Duodenal mucosa (tissue), 2 donors: ENCODE measurements at regions not wholly inside any gene's neighbourhood (a gene's known extent, or its start where the extent isn't known, plus 50 kb on each side); places are given as distances from the start of the nearest gene placed in this dataset.

Source experiments
- H3K27ac ChIP-seq: one replicate; pipeline ENCODE4 v1.7.0; 2013; ENCODE audit warnings: low read depth, low read length
- H3K27me3 ChIP-seq, 2 donors: one replicate each; pipeline ENCODE4 v1.7.0; 2013; ENCODE audit warnings: low read length in 2 of 2, control low read depth in 1 of 2; ENCODE audit not compliant: insufficient read depth in 2 of 2, control insufficient read depth in 1 of 2
- H3K36me3 ChIP-seq, 2 donors: one replicate each; pipeline ENCODE4 v1.7.0; 2013; ENCODE audit warnings: low read length in 2 of 2, control low read depth in 1 of 2; ENCODE audit not compliant: insufficient read depth in 2 of 2, control insufficient read depth in 1 of 2
- H3K4me1 ChIP-seq, 2 donors: one replicate each; pipeline ENCODE4 v1.7.0; 2013; ENCODE audit warnings: low read length in 2 of 2, control low read depth in 1 of 2; ENCODE audit not compliant: insufficient read depth in 2 of 2, control insufficient read depth in 1 of 2
- H3K4me3 ChIP-seq, 2 donors: one replicate each; pipeline ENCODE4 v1.7.0; 2013; ENCODE audit warnings: low read length in 2 of 2, low read depth in 1 of 2
- H3K9ac ChIP-seq, 2 donors: one replicate each; pipeline ENCODE4 v1.7.0; 2013; ENCODE audit warnings: low read length in 2 of 2, low read depth in 1 of 2
- H3K9me3 ChIP-seq, 2 donors: one replicate each; pipeline ENCODE4 v1.7.0; 2013; ENCODE audit warnings: low read length in 2 of 2, control low read depth in 1 of 2; ENCODE audit not compliant: control insufficient read depth in 1 of 2

DNA sequence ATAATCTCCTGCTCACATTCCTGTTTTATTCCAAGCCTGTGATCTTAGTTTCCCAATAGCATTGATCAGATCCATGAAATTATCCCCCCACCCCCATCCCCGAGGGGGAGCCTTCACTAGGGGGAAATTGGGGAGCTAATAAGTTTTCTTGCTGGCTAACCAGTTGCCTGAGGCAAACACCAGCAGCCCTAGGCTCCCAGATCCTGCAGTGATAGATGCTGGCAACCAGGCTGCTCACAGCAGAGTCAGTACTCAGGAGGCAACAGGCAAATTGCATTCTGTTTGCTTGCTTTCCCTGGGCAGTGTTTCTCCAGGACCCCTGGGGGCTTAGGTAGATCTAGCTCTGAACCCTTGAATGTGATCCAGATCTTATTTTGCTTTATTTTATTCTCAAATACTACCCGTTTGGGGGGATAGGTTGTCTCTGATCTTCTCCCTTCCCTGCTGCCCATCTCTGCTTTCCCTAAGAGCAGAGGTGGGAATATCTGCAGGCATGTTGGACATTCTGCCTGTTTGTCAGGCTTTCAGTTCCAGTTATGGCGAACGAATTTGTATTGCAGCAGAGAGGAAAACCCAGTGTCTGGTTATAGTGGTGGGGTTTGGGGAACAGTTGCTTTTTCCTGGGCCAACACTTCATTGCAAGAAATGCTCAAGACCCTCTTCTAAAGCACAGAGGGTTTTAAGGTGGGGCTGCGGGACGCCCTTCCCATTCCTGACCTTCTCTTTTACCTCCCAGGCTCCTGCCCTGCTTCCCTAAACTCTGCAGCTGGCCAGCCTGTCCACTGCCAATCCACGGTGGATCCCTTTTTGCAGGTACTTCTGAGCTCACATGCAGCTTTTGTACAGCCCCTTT lies 289.8 kb upstream of the PLXNA2 start:
- H3K36me3 ChIP-seq, result no peaks in the 10 kb centered on the region
- H3K9ac ChIP-seq, result no peak overlapping the region
- no peak overlapping the region for H3K4me3 ChIP-seq
- no peak overlapping the region for H3K27ac ChIP-seq
- no peaks in the 10 kb centered on the region for H3K9me3 ChIP-seq
- H3K4me1 ChIP-seq, result peaks cover 0 to 11% of the 10 kb centered on the region in 2 donors
- H3K27me3 ChIP-seq, result peaks cover 2 to 4% of the 10 kb centered on the region in 2 donors

GRCh38 chr1:208534599-208534897 lies 290.4 kb upstream of the PLXNA2 start:
- Histone ChIP-seq H3K27me3 (peaks cover 2 to 4% of the 10 kb centered on the region in 2 donors), H3K4me1 (peaks cover 0 to 13% of the 10 kb centered on the region in 2 donors), H3K36me3 (no peaks in the 10 kb centered on the region), H3K4me3 (no peak overlapping the region), H3K27ac (no peak overlapping the region), H3K9me3 (no peaks in the 10 kb centered on the region), H3K9ac (no peak overlapping the region)

DNA sequence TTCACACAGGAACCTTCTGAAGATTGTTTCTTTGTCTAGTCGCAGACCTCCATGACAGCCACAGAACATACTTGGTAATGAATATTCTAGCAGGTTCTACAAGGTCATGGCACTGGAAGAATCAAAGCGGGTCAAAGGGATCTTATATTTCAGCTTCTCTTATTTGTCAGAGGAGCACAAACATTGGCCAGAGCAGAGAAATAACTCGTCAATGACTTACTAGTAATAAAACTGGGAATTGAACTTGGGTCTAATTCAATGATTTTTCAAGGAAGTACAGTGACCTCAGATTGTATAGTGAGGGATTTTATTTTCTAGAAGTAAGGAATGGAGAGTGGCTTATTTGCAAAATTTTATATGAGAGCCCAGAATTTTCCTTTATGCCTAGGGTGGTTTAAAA lies 290.8 kb upstream of the PLXNA2 start:
- no peaks in the 10 kb centered on the region for H3K36me3 ChIP-seq
- H3K9me3 ChIP-seq, result no peaks in the 10 kb centered on the region
- H3K4me3 ChIP-seq, result no peak overlapping the region
- peaks cover 0 to 13% of the 10 kb centered on the region in 2 donors for H3K4me1 ChIP-seq
- H3K27ac ChIP-seq, result no peak overlapping the region
- no peak overlapping the region for H3K9ac ChIP-seq
- peaks cover 2 to 3% of the 10 kb centered on the region in 2 donors for H3K27me3 ChIP-seq

GRCh38 chr1:208535511-208535910 lies 291.3 kb upstream of the PLXNA2 start:
- Histone ChIP-seq H3K36me3 (no peaks in the 10 kb centered on the region), H3K27ac (no peak overlapping the region)

DNA sequence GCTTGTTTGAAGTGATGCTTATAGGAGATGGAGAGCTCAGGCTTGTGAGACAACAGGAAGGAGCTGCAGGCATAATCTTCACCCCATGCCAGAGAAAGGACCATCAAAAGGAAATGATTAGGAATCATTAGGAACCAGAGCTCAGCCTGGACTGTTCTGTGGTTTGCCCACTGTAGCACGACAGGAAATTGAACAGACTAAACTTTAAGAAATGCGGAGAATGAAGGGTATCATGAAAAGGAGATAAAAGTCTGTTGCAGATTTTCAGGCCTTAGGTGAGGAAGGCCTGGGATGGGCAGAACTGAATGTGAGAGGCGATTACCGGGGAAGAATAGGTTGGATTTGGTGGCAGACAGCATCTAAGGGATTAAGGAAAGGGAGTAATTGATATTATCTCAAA lies 292.0 kb upstream of the PLXNA2 start:
- H3K9me3 ChIP-seq, result no peaks in the 10 kb centered on the region
- peaks cover 0 to 11% of the 10 kb centered on the region in 2 donors for H3K4me1 ChIP-seq
- no peaks in the 10 kb centered on the region for H3K27me3 ChIP-seq
- no peak overlapping the region for H3K4me3 ChIP-seq
- no peaks in the 10 kb centered on the region for H3K36me3 ChIP-seq
- H3K9ac ChIP-seq, result no peak overlapping the region
- H3K27ac ChIP-seq, result no peak overlapping the region

More at GRCh38 chr1:208535511-208535910, 291.3 kb upstream of the PLXNA2 start:
- no peak overlapping the region for H3K9ac ChIP-seq
- peaks cover 0 to 2% of the 10 kb centered on the region in 2 donors for H3K27me3 ChIP-seq
- no peak overlapping the region for H3K4me3 ChIP-seq
- H3K4me1 ChIP-seq, result peaks cover 0 to 13% of the 10 kb centered on the region in 2 donors
- H3K9me3 ChIP-seq, result no peaks in the 10 kb centered on the region

GRCh38 chr1:208537198-208537597 lies 293.0 kb upstream of the PLXNA2 start:
- H3K27ac ChIP-seq, result no peak overlapping the region
- no peak overlapping the region for H3K4me3 ChIP-seq
- no peaks in the 10 kb centered on the region for H3K9me3 ChIP-seq
- H3K4me1 ChIP-seq, result peaks cover 0 to 10% of the 10 kb centered on the region in 2 donors
- H3K27me3 ChIP-seq, result no peaks in the 10 kb centered on the region
- no peaks in the 10 kb centered on the region for H3K36me3 ChIP-seq
- no peak overlapping the region for H3K9ac ChIP-seq

- Histone ChIP-seq H3K4me3 (no peak overlapping the region), H3K9me3 (no peaks in the 10 kb centered on the region), H3K9ac (no peak overlapping the region), H3K36me3 (no peaks in the 10 kb centered on the region), H3K4me1 (peaks cover 0 to 10% of the 10 kb centered on the region in 2 donors), H3K27me3 (no peaks in the 10 kb centered on the region), H3K27ac (no peak overlapping the region)
Measured at GRCh38 chr1:208538078-208538477, 293.9 kb upstream of the PLXNA2 start.

- Histone ChIP-seq H3K36me3 (no peaks in the 10 kb centered on the region), H3K4me1 (peaks cover 0 to 10% of the 10 kb centered on the region in 2 donors), H3K4me3 (peak overlapping the region in 1 of 2 donors; percentile 37), H3K9me3 (no peaks in the 10 kb centered on the region), H3K27ac (peak overlapping the region; percentile 17), H3K9ac (no peak overlapping the region), H3K27me3 (no peaks in the 10 kb centered on the region)
Measured at GRCh38 chr1:208538587-208538986, 294.4 kb upstream of the PLXNA2 start.

GRCh38 chr1:208540724-208541123 lies 296.5 kb upstream of the PLXNA2 start:
- no peak overlapping the region for H3K9ac ChIP-seq
- no peak overlapping the region for H3K4me3 ChIP-seq
- H3K36me3 ChIP-seq, result no peaks in the 10 kb centered on the region
- H3K4me1 ChIP-seq, result peaks cover 0 to 10% of the 10 kb centered on the region in 2 donors
- no peaks in the 10 kb centered on the region for H3K27me3 ChIP-seq
- no peaks in the 10 kb centered on the region for H3K9me3 ChIP-seq
- no peak overlapping the region for H3K27ac ChIP-seq

GRCh38 chr1:208541225-208541855 lies 297.2 kb upstream of the PLXNA2 start:
- H3K9ac ChIP-seq, result no peak overlapping the region
- no peak overlapping the region for H3K4me3 ChIP-seq
- peaks cover 0 to 10% of the 10 kb centered on the region in 2 donors for H3K4me1 ChIP-seq
- no peaks in the 10 kb centered on the region for H3K36me3 ChIP-seq
- no peaks in the 10 kb centered on the region for H3K9me3 ChIP-seq
- H3K27ac ChIP-seq, result no peak overlapping the region
- H3K27me3 ChIP-seq, result no peaks in the 10 kb centered on the region
